B cell (primary cell): ENCODE measurements at regions not wholly inside any gene's neighbourhood (a gene's known extent, or its start where the extent isn't known, plus 50 kb on each side); places are given as distances from the start of the nearest gene placed in this dataset.
"Not testable (repeated sequence)": the region's sequence is repeated elsewhere in the genome, so short reads cannot be mapped to it uniquely, and the experiment has no call there.

Experiments
- CTCF ChIP-seq: fragments of 200-600 bp; IDR thresholded peaks from one replicate; pipeline ENCODE4 v1.8.0; 2022; ENCODE audit warnings: antibody characterized with exemption, mild to moderate bottlenecking
- EZH2 ChIP-seq: IDR thresholded peaks from 2 replicates; pipeline ENCODE4 v1.6.1; 2012; ENCODE audit warnings: borderline replicate concordance, low read depth, mild to moderate bottlenecking, moderate library complexity, low read length; ENCODE audit not compliant: insufficient read depth, poor library complexity, severe bottlenecking

DNA sequence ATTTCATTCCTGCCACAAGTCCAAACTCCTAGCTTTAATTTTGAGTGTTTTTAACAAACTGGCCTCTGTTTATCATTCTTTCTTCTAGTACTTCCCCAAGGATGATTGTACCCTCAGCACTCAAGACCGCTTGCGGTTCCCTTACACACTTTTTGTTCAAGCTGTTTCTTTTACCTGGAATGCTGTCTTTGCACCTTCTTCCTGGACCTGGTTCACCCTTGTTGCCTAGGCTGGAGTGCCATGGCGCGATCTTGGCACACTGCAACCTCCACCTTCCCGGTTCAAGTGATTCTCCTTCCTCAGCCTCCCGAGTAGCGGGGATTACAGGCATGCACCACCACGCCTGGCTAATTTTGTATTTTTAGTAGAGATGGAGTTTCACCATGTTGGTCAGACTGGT lies 151.7 kb downstream of the OR4F15 start:
- not testable (repeated sequence) for TF ChIP-seq CTCF, EZH2
